NCI-H2227 (cell line): ENCODE measurements at regions not wholly inside any gene's neighbourhood (a gene's known extent, or its start where the extent isn't known, plus 50 kb on each side); places are given as distances from the start of the nearest gene placed in this dataset.

Experiments used
- DNase-seq: peaks from one replicate; lab custom pipeline; 2025; ENCODE audit not compliant: unreplicated experiment; lab: John Stamatoyannopoulos, UW

DNA sequence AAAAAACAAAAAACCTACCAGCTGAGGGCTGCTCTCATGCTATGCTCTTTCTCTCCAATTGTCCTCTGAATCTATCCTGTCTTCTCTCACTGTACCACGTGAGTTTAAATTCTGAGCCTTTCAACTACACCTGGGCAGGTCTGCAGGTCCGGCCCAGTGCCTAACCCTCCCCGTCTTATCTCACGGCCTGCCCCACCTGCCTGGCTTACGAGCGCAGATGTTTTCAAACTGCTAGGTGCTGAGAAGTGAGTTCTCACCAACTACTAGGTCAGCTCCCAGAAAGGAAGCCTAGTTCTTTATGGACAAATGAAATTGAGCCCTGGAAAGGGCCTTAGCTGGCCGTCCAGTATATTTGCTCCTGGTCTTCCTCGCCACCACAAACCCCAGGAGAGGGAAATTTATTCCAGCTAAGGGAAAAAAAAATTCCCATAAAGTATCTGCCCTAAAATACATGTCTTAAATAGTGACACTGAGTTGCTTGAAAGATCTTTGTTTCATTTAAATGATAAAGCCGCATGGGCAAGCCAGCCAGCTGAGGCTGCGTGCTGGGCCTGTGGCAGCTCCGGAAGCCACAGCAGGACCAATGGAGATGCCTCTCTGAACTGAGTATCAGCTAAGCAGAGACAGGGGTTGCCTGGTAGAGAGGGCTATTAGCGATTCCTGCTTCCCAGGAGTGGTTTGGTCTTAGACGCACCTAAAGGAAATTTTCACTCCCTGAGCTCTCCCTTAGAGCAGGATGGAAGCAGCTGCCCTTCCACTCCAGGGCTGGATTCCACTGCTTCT, 92.5 kb upstream of the NCK2 start:
- no peak for DNase-seq

DNA sequence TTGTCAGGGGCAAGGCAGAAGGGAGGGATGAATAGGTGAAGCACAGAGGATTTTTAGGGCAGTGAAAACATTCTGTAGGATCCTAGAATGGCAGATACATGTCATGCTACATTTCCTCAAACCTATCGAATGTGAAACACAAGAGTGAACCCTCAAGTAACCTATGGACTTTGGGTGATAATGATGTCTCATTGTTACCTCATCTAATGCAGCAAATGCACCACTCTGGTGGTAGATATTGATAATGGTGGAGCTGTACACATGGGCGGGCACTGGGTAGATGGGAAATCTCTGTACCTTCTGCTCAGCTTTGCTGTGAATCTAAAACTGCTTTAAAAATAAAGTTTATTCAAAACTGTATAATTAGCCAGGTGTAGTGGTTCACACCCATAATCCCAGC, 95.2 kb upstream of the NCK2 start:
- DNase-seq, result no peak

DNA sequence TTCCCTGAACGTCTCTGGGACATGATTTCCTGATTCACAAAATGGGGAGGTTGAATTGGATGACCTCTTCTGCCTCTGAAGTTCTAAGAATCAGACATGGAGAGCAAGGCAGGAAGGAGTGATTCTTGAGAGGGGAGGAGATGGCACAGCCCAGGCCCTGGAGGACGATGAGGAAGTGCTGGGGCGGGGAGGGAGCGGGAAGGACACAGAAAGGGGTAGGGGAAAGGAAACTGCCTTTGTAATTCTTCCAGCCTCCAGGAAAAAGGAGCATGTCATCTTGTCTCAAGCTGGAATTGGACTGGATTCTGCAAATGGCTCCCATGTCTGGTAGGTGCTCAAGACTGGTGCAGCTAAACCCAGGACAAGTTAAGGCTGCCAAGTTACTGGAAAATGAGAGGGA, 97.0 kb upstream of the NCK2 start:
- DNase-seq, result no peak

DNA sequence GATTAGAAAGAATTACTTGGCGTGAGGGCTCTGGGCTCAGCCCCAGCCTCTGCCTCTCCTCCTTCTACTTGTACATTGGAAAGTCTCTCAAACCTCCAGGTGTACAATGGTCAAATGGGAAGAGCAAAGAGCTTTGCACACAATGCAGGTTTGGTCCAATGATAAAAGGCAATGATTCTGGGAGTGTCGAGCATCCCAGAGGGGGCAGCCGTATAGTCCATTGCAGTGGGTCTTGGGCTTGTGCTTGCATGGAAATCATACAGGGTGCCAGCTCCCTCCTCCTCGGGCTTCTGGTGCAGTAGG, 98.0 kb upstream of the NCK2 start:
- DNase-seq, result no peak

GRCh38 chr2:105645938-105646773, 98.6 kb upstream of the NCK2 start:
- no peak for DNase-seq

DNA sequence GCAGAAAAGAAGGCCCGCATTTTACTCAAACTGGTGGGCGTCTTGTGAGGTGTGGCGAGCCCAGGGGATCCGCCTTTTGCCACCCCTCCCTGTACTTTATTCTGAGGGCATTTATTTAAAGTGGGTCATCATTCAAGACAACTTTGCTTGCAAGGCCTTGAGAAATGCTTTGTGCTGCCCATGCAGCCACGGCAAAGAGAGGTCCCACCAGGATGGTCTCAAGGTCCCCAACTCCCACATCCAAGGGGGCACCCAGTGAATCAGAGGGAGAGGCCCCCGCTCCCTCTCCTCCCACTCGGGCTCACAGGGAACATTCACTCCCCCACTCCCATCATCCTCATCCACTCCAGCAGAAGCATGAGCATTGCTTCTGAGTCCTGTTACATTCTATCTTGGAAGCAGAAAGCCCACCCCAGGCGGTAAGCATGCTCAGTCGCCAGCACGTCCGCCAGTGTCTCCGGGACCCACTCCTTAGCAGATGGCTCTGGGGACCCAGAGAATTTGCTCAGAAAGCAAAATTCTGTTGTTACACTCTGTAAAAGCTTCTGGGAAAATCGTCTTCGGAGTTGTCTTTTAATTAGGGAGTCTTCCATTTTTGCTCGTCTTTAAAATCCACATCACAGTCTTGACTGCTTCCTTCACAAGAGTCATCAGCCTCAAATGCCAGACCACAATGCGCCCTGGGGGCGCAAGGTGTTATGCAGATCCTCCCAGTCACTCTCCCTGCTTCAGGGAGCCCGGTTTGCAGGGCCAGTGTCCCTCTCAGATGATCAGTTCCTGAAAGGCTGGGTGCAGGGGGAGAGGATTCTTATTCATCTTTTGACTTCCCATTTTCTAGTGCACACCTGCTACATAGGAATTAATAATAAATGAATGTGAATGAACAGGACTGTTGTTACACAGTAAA, 99.4 kb upstream of the NCK2 start:
- DNase-seq, result no peak

- DNase-seq, result no peak
Measured at GRCh38 chr2:105644174-105644980, 100.3 kb upstream of the NCK2 start.

DNA sequence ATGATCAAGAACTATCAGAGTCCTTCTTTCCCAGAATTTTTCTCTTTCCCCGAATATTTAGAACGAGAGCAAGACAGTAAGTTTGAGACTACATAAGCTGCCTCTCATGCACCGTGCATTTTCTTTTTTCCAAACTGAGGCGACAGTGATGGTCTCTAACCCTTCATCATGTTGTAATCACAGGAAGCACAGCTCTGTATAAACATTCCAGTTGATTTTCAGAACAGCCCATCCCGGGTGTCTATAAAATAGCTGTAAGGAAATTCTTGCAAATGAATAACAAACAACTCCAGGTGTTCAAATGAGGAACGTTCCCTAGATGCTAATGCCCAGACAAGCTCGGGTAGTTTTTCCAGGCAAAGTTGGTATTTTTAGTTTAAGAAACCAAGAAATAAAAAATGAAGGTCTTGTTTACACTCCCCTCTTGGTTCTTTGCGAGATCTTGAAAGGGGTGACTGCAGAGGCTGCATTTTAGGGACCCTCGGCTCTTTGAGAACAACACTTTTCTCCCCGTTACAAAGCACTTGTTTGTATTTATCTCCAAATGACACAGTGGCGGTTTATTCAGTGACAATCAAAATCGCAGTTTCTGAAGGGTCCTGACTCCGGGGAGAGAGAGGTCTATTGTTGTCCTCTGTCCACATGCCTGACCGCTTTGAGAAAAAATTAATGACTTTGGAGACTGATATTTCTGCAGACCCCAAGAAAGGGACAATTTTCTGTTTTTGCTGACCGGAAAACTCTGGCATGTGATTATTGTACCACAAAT, 101.1 kb upstream of the NCK2 start:
- no peak for DNase-seq

- no peak for DNase-seq
Measured at GRCh38 chr2:105641389-105641811, 103.3 kb upstream of the NCK2 start.

DNA sequence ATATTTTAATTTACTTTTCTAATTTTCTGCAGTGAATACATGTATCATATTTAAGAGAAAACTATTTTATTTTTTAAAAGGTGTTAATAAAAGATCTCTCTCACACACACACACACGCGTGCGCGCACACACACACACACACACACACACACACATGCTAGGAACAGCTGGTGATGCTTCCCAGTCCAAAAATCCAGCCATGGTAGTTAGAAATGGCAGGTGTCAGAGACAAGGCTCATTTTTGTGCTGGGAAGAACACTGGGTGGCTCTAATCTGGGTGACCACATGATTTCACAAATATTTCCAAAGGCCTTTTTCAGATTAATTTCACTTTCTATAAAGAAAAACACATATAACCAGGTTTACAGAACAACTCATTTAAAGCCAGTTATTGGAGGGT, 104.5 kb upstream of the NCK2 start:
- DNase-seq, result no peak

- DNase-seq, result no peak
Measured at GRCh38 chr2:105636109-105636740, 108.5 kb upstream of the NCK2 start.

DNA sequence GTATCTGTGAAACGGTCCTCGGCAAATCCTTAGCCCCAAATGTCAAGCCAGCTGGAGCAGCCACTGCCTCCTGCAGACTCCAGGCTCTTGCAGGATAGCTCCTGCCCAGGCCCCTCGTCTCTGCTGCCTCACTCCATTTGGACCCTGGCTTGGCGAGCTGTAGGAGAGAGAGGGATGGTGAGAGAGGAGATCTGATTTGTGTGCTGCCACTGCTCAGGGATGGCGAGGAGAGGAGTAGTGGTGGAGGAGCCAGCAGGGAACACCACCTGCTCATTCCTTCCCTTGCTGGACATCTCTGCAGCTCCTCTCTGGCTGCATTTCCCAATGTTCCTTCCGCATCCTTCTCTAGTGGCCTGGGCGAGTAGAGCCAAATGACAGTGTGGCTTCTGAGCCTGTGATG, 109.1 kb upstream of the NCK2 start:
- no peak for DNase-seq

- no peak for DNase-seq
Measured at GRCh38 chr2:105634198-105634597, 110.5 kb upstream of the NCK2 start.

- DNase-seq, result no peak
Measured at GRCh38 chr2:105631922-105632321, 112.8 kb upstream of the NCK2 start.

- DNase-seq, result no peak
Measured at GRCh38 chr2:105631011-105631410, 113.7 kb upstream of the NCK2 start.

DNA sequence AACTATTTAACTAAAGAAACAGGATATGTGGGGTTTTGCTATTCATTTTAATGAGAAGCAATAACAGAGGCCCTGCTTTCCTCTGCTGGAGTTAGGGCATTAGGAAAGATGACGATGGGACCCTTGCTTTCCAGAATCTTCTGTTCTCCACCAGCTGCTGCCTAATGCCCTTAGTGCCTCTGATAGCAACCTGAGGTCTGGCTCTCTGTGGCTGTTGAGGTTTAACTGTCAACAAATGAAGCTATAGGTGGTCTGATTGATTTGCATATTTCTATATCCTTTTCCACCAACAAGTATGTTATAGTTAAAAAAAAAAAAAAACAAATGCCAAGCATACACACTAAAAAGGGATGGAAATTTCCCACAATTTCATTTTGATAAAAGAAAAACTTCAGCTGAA, 115.1 kb upstream of the NCK2 start:
- DNase-seq, result no peak

DNA sequence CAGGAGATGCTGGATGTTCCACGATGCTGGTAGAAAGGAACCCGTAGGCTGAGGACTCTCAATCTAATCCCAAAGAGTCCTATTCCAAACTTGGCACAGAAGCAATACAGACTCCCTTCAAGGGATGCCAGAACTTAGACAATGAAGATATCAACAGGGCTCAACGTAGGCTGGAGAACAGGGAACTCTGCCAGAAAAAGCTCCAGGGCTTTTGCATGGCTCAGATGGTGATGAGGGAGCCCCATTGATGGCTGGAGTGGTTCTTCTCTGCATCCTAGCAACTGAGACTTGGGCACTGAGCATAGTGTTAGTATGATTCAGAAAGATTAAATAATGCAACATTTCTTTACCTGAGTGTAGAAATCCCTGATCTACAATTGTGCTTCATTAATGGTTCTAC, 117.2 kb upstream of the NCK2 start:
- no peak for DNase-seq

DNA sequence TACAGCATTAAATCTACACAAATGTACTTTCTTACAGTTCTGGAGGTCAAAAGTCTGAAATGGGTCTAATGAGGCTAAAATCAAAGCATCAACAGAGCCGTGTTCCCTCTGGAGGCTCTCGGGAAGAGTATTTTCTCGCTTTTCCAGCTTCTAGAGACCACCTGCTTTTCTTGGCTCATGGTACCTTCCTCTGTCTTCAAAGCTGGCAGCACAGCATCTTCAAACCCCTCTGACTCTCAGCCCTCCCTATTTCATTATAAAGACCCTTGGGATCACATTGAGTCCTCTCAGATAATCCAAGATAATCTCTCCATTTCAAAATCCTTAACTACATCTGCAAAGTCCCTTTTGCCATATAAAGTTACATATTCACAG, 117.8 kb upstream of the NCK2 start:
- no peak for DNase-seq

DNA sequence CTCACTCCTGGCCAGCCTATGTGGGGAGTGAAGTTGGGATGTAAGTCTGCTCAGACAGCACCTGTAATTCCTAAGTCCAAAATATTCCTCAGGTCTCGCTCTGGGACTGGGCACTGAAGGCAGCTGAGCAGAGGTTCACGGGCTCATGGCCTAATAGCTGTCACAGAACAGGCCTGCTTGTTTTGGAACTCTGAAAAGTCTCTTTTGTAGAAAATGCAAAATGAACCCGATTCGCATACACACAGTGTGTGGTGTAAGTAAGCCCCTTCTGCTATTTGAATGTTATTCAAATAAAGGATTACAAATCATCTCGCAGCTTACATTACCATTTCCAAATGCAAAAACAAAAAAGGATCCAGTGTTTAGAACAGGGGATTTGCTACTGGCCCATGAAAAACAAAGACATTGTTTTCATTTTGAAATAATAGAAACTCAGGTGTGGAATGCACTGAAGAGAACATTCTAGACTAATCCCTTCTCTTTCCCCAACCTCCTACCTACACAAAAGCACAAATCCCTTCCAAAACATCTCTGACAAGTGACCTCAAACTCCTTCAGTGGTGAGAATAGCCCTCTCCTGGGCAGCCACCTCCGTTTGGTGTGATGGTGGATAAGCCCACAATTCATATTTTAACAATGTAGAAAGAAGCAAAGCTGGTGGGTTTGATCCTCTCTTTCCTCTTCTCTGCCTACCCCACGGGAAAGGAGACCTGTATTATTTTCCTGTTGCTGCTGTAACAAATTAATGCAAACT, 118.3 kb upstream of the NCK2 start:
- no peak for DNase-seq
